Panc1 (cell line): ENCODE measurements at regions not wholly inside any gene's neighbourhood (a gene's known extent, or its start where the extent isn't known, plus 50 kb on each side); places are given as distances from the start of the nearest gene placed in this dataset.

Experiments
- ATAC-seq: fragments of 200-7000 bp; cut with Tn5 transposase; 2 replicates; pipeline ENCODE4 v1.9.1; 2020; ENCODE audit warnings: mild to moderate bottlenecking, moderate library complexity
- BruUV-seq: library from RNA; stranded (reverse); fragments of 400-500 nt; replicated peaks from 2 replicates; lab custom pipeline; 2021; lab: Mats Ljungman, UMichigan
- CTCF ChIA-PET: fragments of 300-600 bp; sonication (Branson Sonifier 250); formaldehyde crosslinking; loops from one replicate; lab custom pipeline; 2022; ENCODE audit warnings: antibody characterized with exemption; lab: Charles Lee
- POLR2A ChIA-PET: fragments of 300-600 bp; sonication (Branson Sonifier 250); formaldehyde crosslinking; loops from one replicate; lab custom pipeline; 2022; ENCODE audit warnings: antibody characterized with exemption; lab: Charles Lee
- DNase-seq: peaks from one replicate; pipeline ENCODE4 v3.0.0-alpha.2; 2010; ENCODE audit warnings: low read depth, low spot score
- H3K27ac ChIP-seq: 2 replicates; pipeline ENCODE4 v1.5.1; 2011; ENCODE audit warnings: mild to moderate bottlenecking, low read length, inconsistent platforms
- H3K27me3 ChIP-seq: fragments of 200-500 bp; sonication (Bioruptor generic); 2 replicates; pipeline ENCODE4 v1.6.0; 2014; ENCODE audit warnings: low read length, inconsistent platforms; ENCODE audit not compliant: control insufficient read depth, insufficient read depth
- H3K36me3 ChIP-seq: fragments of 200-500 bp; sonication (Bioruptor generic); 2 replicates; pipeline ENCODE4 v1.5.1; 2014; ENCODE audit warnings: inconsistent platforms, mild to moderate bottlenecking, low read length, moderate library complexity; ENCODE audit not compliant: control insufficient read depth, insufficient read depth
- H3K4me1 ChIP-seq: 2 replicates; pipeline ENCODE4 v1.5.1; 2011; ENCODE audit warnings: inconsistent platforms, mild to moderate bottlenecking, low read length, moderate library complexity; ENCODE audit not compliant: control insufficient read depth, insufficient read depth
- H3K4me3 ChIP-seq, 2 experiments: 2 replicates each; pipeline ENCODE4 v1.5.1; 2011 to 2012; ENCODE audit warnings: low read depth in 2 of 2, low read length in 2 of 2, mild to moderate bottlenecking in 2 of 2, inconsistent platforms in 1 of 2, moderate library complexity in 1 of 2
- H3K9me3 ChIP-seq: fragments of 200-500 bp; sonication (Bioruptor generic); 2 replicates; pipeline ENCODE4 v1.5.1; 2014; ENCODE audit warnings: low read depth, mild to moderate bottlenecking, inconsistent platforms, low read length, moderate library complexity; ENCODE audit not compliant: control insufficient read depth, insufficient read depth
- POLR2AphosphoS5 ChIP-seq: IDR thresholded peaks from 2 replicates; pipeline ENCODE4 v1.6.1; 2012; ENCODE audit warnings: mild to moderate bottlenecking, low read depth, low read length, moderate library complexity
- REST ChIP-seq, 2 experiments: IDR thresholded peaks; 2 replicates each; pipeline ENCODE4 v1.6.1; 2011 to 2012; ENCODE audit warnings: low read depth in 2 of 2, control low read depth in 1 of 2, low read length in 1 of 2, mild to moderate bottlenecking in 1 of 2, moderate library complexity in 1 of 2; ENCODE audit not compliant: insufficient read depth in 1 of 2
- SIN3A ChIP-seq: IDR thresholded peaks from 2 replicates; pipeline ENCODE4 v1.6.1; 2012; ENCODE audit warnings: low read depth, mild to moderate bottlenecking, low read length, moderate library complexity, borderline replicate concordance; ENCODE audit not compliant: insufficient read depth
- TCF7L2 ChIP-seq: IDR thresholded peaks from 2 replicates; pipeline ENCODE4 v1.6.1; 2011; ENCODE audit warnings: mild to moderate bottlenecking, low read depth, low read length, inconsistent platforms
- in situ Hi-C: cut with HindIII; loops from 2 replicates; pipeline ENCODE4 v1.10.0; 2016; ENCODE audit warnings: low sequenced_read_pairs, low pct_unique_long_range_greater_than_20kb
- intact Hi-C: fragments of 100-400 bp; cut with micrococcal nuclease; formaldehyde crosslinking; loops from one replicate; pipeline ENCODE4 v1.10.0; 2022; ENCODE audit not compliant: unreplicated experiment
- TF ChIP-seq, protein P1 (sequence below): fragments of 450-650 bp; IDR thresholded peaks from 2 replicates; pipeline ENCODE4 v1.5.1; 2017; ENCODE audit warnings: mild to moderate bottlenecking

GRCh38 chr2:181264441-181264840 is 192.7 kb upstream of the ITGA4 start:
- ATAC-seq: no peak
- DNase-seq: no peak
- CTCF ChIA-PET: no interaction called here

GRCh38 chr2:181266614-181267013 is 190.6 kb upstream of the ITGA4 start:
- in situ Hi-C loops: no loop called here
- Histone ChIP-seq H3K9me3 (no peaks in the 10 kb centered on the region), H3K4me1 (no peaks in the 10 kb centered on the region), H3K36me3 (no peaks in the 10 kb centered on the region), H3K27me3 (no peaks in the 10 kb centered on the region), H3K4me3 (no peak overlapping the region), H3K27ac (no peak overlapping the region)
- no peak for TF ChIP-seq SIN3A
- TF ChIP-seq, protein P1, sequence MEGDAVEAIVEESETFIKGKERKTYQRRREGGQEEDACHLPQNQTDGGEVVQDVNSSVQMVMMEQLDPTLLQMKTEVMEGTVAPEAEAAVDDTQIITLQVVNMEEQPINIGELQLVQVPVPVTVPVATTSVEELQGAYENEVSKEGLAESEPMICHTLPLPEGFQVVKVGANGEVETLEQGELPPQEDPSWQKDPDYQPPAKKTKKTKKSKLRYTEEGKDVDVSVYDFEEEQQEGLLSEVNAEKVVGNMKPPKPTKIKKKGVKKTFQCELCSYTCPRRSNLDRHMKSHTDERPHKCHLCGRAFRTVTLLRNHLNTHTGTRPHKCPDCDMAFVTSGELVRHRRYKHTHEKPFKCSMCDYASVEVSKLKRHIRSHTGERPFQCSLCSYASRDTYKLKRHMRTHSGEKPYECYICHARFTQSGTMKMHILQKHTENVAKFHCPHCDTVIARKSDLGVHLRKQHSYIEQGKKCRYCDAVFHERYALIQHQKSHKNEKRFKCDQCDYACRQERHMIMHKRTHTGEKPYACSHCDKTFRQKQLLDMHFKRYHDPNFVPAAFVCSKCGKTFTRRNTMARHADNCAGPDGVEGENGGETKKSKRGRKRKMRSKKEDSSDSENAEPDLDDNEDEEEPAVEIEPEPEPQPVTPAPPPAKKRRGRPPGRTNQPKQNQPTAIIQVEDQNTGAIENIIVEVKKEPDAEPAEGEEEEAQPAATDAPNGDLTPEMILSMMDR: no peak
- no peak for TF ChIP-seq TCF7L2
- TF ChIP-seq REST (IDR thresholded peaks at IDR 0.05; ENCODE audit: insufficient read depth in 1 of 2, low read depth in 2 of 2, low read length in 1 of 2): no peak
- no peak for TF ChIP-seq POLR2AphosphoS5
- ATAC-seq (no peak), DNase-seq (no peak)
- ChIA-PET POLR2A (no interaction called here), CTCF (no interaction called here)
- intact Hi-C loops: no loop called here
- BruUV-seq: no TSS peak

More at GRCh38 chr2:181264441-181264840, 192.7 kb upstream of the ITGA4 start:
- Histone ChIP-seq H3K4me3 (no peak overlapping the region), H3K4me1 (no peaks in the 10 kb centered on the region), H3K36me3 (no peaks in the 10 kb centered on the region), H3K27me3 (no peaks in the 10 kb centered on the region), H3K9me3 (no peaks in the 10 kb centered on the region), H3K27ac (no peak overlapping the region)
- intact Hi-C loops (no loop called here), in situ Hi-C loops (no loop called here)
- TF ChIP-seq, protein P1: no peak
- TF ChIP-seq TCF7L2: no peak
- no peak for TF ChIP-seq POLR2AphosphoS5
- TF ChIP-seq SIN3A: no peak
- no peak for TF ChIP-seq REST (IDR thresholded peaks at IDR 0.05; ENCODE audit: insufficient read depth in 1 of 2, low read depth in 2 of 2, low read length in 1 of 2)
- POLR2A ChIA-PET: no interaction called here
- BruUV-seq: no TSS peak
